Glomerular visceral epithelial cell (primary cell): ENCODE measurements at regions not wholly inside any gene's neighbourhood (a gene's known extent, or its start where the extent isn't known, plus 50 kb on each side); places are given as distances from the start of the nearest gene placed in this dataset.
A peak's percentile ranks its signal among the peaks of the same experiment; 100 is the strongest.

ENCODE experiments used
- DNase-seq: peaks from one replicate; pipeline ENCODE4 v3.0.0-alpha.2; 2016; ENCODE audit errors: extremely low spot score

DNA sequence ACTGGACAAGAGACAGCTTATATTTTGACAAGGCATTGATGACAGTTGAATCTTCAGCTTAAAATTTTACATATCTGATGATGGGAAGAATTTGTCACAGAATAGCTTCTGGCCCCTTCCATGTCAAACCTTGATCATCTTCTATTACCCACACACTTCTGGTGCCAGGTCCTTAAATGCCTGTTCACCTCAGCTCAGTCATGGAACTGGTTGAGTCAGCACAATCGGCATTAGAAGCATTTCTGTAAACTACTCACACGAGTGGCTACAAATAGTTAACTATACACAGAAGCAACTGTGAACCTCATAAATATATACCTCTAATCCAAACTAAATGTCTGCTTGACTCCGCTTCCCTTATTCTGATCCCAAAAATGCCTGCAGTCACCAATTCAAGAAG is 161.2 kb downstream of the FOXO1 start:
- DNase-seq, result peak; percentile 36
